COLO668 (cell line): ENCODE measurements at regions not wholly inside any gene's neighbourhood (a gene's known extent, or its start where the extent isn't known, plus 50 kb on each side); places are given as distances from the start of the nearest gene placed in this dataset.

Experiments used
- DNase-seq: peaks from one replicate; lab custom pipeline; 2025; ENCODE audit not compliant: unreplicated experiment; lab: John Stamatoyannopoulos, UW

GRCh38 chr2:176467595-176467994 lies 198.4 kb downstream of the MTX2 start:
- no peak for DNase-seq

- DNase-seq, result no peak
Measured at GRCh38 chr2:176468457-176469113, 199.3 kb downstream of the MTX2 start.

- DNase-seq, result no peak
Measured at GRCh38 chr2:176470713-176471112, 201.5 kb downstream of the MTX2 start.

GRCh38 chr2:176471949-176472348 lies 202.7 kb downstream of the MTX2 start:
- DNase-seq, result no peak

GRCh38 chr2:176473177-176473576 lies 203.9 kb downstream of the MTX2 start:
- peak; percentile 27 for DNase-seq

- DNase-seq, result no peak
Measured at GRCh38 chr2:176473851-176474250, 204.6 kb downstream of the MTX2 start.

- DNase-seq, result no peak
Measured at GRCh38 chr2:176477336-176477735, 208.1 kb downstream of the MTX2 start.

- no peak for DNase-seq
Measured at GRCh38 chr2:176479961-176480360, 210.7 kb downstream of the MTX2 start.

- DNase-seq, result no peak
Measured at GRCh38 chr2:176482107-176482506, 212.9 kb downstream of the MTX2 start.

- DNase-seq, result no peak
Measured at GRCh38 chr2:176483476-176483875, 214.2 kb downstream of the MTX2 start.

GRCh38 chr2:176483901-176484568 lies 214.8 kb downstream of the MTX2 start:
- DNase-seq, result no peak

GRCh38 chr2:176484838-176485237 lies 215.6 kb downstream of the MTX2 start:
- no peak for DNase-seq

- no peak for DNase-seq
Measured at GRCh38 chr2:176488431-176488830, 219.2 kb downstream of the MTX2 start.

GRCh38 chr2:176490061-176490861 lies 221.0 kb downstream of the MTX2 start:
- no peak for DNase-seq

GRCh38 chr2:176491172-176491904 lies 222.1 kb downstream of the MTX2 start:
- DNase-seq, result no peak

- no peak for DNase-seq
Measured at GRCh38 chr2:176492583-176492982, 223.3 kb downstream of the MTX2 start.

GRCh38 chr2:176493226-176493825 lies 224.1 kb downstream of the MTX2 start:
- no peak for DNase-seq

GRCh38 chr2:176493909-176494308 lies 224.7 kb downstream of the MTX2 start:
- no peak for DNase-seq

GRCh38 chr2:176494949-176495353 lies 225.7 kb downstream of the MTX2 start:
- no peak for DNase-seq

- DNase-seq, result no peak
Measured at GRCh38 chr2:176495826-176496225, 226.6 kb downstream of the MTX2 start.

GRCh38 chr2:176496761-176497160 lies 227.5 kb downstream of the MTX2 start:
- DNase-seq, result no peak
